Keratinocyte (primary cell): ENCODE measurements at regions not wholly inside any gene's neighbourhood (a gene's known extent, or its start where the extent isn't known, plus 50 kb on each side); places are given as distances from the start of the nearest gene placed in this dataset.

ENCODE experiments used
- EZH2 ChIP-seq: IDR thresholded peaks from one replicate; pipeline ENCODE4 v1.6.1; 2012; ENCODE audit warnings: inconsistent platforms, mild to moderate bottlenecking, low read length, moderate library complexity
- TF ChIP-seq, protein P1 (sequence below), 3 experiments: IDR thresholded peaks in 1 of 3; conservative IDR thresholded peaks in 1 of 3; optimal IDR thresholded peaks in 1 of 3; 2 replicates in 2 of 3; 3 replicates in 1 of 3; pipeline versions ENCODE3 to v1.5.1; 2011; ENCODE audit warnings: low read length in 3 of 3, mild to moderate bottlenecking in 3 of 3, moderate library complexity in 2 of 3, control low read depth in 1 of 3, inconsistent platforms in 1 of 3; ENCODE audit not compliant: insufficient read depth in 2 of 3; ENCODE audit errors: extremely low read depth in 1 of 3

DNA sequence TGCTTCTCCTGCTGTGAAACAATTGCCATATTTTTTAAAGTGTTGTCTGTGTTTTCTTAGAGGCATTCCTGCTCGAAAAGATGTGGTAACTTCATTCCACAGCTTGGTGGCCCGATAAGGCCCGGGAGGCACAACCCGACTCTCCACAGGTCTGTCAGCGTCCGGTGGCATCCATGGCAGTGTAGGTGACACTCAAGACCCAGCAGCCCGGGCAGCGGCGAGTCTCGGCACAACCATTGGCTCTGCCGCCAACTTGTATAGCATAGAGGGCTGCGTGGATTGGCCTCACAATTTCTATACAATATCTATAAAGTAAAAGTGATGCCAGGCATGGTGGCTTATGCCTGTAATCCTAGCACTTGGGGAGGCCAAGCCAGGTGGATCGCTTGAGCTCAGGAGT, 262.3 kb upstream of the CHRNA7 start:
- TF ChIP-seq, protein P1, sequence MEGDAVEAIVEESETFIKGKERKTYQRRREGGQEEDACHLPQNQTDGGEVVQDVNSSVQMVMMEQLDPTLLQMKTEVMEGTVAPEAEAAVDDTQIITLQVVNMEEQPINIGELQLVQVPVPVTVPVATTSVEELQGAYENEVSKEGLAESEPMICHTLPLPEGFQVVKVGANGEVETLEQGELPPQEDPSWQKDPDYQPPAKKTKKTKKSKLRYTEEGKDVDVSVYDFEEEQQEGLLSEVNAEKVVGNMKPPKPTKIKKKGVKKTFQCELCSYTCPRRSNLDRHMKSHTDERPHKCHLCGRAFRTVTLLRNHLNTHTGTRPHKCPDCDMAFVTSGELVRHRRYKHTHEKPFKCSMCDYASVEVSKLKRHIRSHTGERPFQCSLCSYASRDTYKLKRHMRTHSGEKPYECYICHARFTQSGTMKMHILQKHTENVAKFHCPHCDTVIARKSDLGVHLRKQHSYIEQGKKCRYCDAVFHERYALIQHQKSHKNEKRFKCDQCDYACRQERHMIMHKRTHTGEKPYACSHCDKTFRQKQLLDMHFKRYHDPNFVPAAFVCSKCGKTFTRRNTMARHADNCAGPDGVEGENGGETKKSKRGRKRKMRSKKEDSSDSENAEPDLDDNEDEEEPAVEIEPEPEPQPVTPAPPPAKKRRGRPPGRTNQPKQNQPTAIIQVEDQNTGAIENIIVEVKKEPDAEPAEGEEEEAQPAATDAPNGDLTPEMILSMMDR (optimal IDR thresholded peaks at IDR 0.05 in 1 of 3, IDR thresholded peaks at IDR 0.05 in 1 of 3, conservative IDR thresholded peaks at IDR 0.05 in 1 of 3; ENCODE audit: extremely low read depth in 1 of 3, insufficient read depth in 2 of 3, low read length in 3 of 3): no peak
- no peak for TF ChIP-seq EZH2
